ACHN (cell line): ENCODE measurements at regions not wholly inside any gene's neighbourhood (a gene's known extent, or its start where the extent isn't known, plus 50 kb on each side); places are given as distances from the start of the nearest gene placed in this dataset.
A peak's percentile ranks its signal among the peaks of the same experiment; 100 is the strongest.
"Not testable (repeated sequence)": the region's sequence is repeated elsewhere in the genome, so short reads cannot be mapped to it uniquely, and the experiment has no call there.

Experiments used
- DNase-seq: peaks from one replicate; pipeline ENCODE4 v3.0.0-alpha.2; 2015
- in situ Hi-C: cut with HindIII; loops from 2 replicates; pipeline ENCODE4 v1.10.0; 2017; ENCODE audit warnings: low sequenced_read_pairs, low pct_ligation_motif_present, low pct_unique_long_range_greater_than_20kb

GRCh38 chr2:129812654-129813053, 166.8 kb upstream of the RAB6C start:
- in situ Hi-C loops: no loop called here
- DNase-seq: no peak

- no peak for DNase-seq
- in situ Hi-C loops: no loop called here
These were observed 166.1 kb upstream of the RAB6C start for GRCh38 chr2:129813404-129813803.

DNA sequence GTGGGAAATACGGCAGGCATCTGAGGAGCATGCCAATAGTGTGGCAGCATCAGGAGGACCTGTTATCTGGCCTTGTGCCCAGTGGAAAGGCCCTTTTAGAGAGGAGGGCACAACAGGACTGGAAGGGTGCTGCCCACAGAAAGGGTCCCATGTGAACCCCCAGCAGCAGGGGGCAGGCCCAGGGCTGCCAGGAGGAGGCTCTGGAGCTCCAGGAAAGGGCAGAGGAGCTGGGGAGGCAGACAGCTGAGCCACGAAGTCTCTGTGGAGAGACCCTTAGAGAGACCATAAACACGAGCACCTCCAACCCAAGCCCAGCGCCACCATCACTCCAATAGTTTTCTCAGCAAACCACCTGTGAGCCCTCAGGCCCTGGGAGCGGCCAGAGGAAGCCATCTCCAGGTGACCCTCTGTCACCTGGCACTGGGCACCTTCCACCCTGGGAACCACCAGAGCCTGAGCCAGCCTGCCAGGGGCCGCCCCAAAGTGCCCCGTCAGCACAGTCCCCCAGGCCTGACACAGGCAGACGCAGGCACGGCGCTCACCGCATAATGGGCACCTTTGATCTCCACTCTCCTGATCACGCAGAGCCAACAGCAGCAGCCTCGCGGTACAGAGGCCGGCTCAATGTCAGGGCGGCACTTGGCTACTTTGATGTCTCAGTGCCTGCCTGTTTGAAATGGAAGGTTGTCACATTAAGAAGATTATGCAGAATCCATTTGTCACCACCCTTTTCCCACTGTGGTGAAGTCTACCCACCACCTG, 162.5 kb upstream of the RAB6C start:
- DNase-seq: no peak
- in situ Hi-C loops: no loop called here

- in situ Hi-C loops: no loop called here
These were observed 159.6 kb upstream of the RAB6C start for GRCh38 chr2:129819855-129820254.

GRCh38 chr2:129820908-129821307, 158.6 kb upstream of the RAB6C start:
- in situ Hi-C loops: no loop called here
- no peak for DNase-seq

More at GRCh38 chr2:129819855-129820254, 159.6 kb upstream of the RAB6C start:
- DNase-seq: no peak

- in situ Hi-C loops: no loop called here
These were observed 158.0 kb upstream of the RAB6C start for GRCh38 chr2:129821445-129821844.

DNA sequence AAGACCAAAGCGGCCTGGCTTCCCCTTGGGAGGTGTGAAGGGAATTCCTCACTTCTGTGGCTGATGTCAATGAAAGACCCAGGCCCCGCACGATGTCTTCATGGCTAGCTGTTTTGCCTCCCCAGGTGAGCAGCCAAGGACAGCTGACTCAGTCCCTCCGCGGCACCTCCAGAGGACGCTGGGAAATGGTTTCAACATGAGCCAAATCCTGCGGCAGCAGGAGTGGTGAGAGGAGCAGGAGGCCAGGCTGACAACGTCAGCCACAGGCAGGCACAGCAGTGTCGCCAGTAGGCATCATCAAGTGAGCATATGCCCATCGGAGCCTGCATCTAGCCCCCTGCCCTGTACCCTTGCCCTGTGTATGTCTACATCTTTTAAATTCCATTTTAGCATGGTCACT, 156.4 kb upstream of the RAB6C start:
- no peak for DNase-seq
- in situ Hi-C loops: no loop called here

More at GRCh38 chr2:129821445-129821844, 158.0 kb upstream of the RAB6C start:
- no peak for DNase-seq

DNA sequence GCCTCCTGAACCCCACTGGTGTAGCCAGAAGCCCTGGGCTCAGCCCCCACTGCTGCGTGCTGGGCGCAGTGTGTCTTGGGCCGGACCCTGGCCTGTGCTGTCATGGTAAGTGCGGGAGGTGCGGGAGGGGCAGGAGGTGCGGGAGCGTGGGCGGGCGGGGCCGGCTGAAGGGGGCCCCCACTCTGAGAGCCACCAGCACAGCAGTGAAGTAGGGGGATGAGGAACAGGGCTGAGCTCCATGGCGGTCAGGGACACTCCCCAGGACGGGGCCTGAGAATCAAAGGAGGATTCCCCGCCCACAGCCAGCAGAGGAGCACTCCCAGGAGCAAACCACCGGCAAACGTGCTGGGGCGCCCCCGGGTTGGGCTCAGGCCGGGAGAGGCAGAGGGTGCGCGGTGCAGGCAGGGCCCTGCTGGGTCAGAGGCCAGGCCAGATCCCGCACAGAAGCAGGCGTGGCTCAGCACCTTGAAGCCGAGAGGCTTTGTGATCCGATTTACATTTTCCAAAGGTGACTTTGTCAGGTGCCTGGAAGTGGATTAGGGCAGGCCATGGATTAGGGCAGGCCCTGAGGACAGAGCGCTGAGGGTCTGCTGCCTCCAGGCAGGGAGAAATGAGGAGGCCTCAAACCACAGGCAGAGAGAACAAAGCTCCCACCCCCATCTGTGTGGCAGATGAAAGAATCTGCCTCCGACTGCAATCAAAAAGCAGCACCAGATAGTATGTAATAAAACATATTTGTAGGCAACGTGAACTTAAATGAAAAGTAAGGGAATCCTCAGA, 152.0 kb upstream of the RAB6C start:
- DNase-seq: no peak
- in situ Hi-C loops: no loop called here

DNA sequence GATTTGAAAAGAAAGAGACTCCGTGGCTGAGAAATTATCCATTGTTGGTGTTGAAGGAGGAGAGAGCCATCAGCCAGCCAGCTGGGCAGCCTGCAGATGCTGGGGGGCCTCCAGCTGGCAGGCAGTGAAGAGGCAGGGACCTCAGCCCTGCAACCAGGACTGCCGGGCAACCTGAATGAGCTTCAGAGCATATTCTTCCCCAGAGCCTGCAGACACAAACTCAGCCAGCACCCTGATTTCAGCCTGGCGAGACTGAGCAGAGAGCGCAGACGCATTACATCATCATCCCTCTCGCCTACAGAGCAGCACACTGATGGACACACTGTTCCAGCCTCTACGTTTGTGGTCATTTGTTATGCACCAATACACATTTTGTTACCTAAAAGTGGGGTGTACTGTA, 150.7 kb upstream of the RAB6C start:
- DNase-seq: no peak
- in situ Hi-C loops: no loop called here

DNA sequence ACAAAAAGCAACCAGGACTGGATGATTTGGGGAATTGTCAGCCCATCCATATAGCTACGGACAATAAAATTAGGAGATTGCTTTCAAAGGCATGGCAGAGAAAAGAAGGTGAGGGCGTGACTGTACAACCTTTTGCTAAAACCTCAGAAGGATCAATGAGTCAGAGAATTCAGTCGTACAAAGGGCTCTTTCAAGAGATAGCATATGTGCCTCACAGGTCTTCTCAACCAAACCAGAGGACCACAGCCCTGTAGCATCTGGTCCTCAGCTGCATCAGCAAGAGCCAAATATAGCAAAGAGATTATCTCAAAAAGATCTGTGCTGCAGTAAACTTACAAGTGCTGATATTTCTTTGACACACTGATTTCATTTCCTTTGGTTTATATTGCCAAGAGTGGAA, 149.9 kb upstream of the RAB6C start:
- in situ Hi-C loops: no loop called here
- DNase-seq: no peak

DNA sequence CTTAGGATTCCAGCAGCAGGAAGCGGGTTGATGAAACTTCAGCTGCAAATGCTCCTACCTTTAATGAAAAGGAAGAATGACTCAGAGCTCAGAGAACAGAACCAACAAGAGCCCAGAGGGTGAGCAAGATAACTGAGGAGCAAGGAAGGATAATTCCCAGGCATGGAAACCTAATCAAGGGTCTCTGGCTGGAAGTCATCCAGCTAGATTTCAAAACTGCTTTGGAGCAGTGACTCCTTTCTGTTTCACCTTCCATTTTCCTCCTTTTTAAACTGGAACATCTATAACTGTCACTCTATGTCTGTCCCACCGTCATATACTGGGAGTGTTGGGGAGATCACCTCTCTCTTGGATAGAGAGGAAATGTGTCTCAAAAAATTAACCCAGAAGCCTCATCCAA, 148.4 kb upstream of the RAB6C start:
- DNase-seq: no peak
- in situ Hi-C loops: no loop called here

DNA sequence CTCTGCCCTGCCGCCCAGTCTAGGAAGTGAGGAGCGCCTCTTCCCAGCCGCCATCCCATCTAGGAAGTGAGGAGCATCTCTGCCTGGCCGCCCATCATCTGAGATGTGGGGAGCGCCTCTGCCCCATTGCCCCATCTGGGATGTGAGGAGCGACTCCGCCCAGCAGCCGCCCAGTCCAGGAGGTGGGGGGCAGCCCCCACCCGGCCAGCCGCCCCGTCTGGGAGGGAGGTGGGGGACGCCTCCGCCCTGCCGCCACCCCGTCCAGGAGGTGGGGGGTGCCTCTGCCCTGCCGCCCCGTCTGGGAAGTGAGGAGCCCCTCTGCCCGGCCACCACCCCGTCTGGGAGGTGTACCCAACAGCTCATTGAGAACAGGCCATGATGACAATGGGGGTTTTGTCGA, 146.0 kb upstream of the RAB6C start:
- DNase-seq, in situ Hi-C loops: not testable (repeated sequence)

DNA sequence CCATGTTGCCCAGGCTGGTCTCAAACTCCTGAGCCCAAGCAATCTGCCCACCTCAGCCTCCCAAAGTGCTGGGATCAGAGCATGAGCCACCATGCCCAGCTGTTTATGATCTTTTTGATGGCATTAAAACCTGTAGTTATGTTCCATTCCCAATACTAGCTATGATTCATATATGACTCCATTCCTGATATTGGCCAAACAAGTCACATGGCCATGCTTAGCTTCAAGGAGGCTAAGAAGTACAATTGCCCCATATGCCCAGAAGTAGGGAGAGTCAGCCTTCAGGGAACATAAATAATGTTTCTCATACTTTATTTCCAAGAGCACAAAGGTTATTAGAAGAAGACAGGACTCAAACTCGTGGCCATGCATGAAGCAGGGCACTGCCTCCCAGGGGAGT, 132.4 kb upstream of the RAB6C start:
- DNase-seq: no peak
- in situ Hi-C loops: no loop called here

- in situ Hi-C loops: no loop called here
- peak; percentile 75 for DNase-seq
These were observed 129.8 kb upstream of the RAB6C start for GRCh38 chr2:129849559-129850160.

GRCh38 chr2:129857200-129857599, 122.3 kb upstream of the RAB6C start:
- in situ Hi-C loops: no loop called here
- no peak for DNase-seq

DNA sequence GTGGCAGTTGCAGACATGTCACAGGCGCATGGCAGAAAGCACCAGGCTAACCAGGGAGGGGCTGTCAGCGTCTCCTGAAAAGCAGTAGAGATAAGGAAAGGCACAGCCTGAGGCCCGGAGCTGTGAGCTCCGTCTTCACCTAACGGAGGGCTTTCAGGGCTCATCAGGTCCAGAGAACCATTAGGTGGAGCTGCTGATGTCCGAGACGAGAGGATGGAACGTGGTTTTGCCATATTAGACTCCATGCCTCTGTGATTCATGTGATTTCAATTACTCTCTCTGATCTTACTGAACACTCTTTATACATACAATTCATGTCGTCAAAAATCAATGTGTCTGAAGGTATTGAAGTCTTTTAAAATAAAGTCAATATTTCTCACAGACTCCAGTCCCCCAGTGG, 120.3 kb upstream of the RAB6C start:
- in situ Hi-C loops: no loop called here
- DNase-seq: no peak

DNA sequence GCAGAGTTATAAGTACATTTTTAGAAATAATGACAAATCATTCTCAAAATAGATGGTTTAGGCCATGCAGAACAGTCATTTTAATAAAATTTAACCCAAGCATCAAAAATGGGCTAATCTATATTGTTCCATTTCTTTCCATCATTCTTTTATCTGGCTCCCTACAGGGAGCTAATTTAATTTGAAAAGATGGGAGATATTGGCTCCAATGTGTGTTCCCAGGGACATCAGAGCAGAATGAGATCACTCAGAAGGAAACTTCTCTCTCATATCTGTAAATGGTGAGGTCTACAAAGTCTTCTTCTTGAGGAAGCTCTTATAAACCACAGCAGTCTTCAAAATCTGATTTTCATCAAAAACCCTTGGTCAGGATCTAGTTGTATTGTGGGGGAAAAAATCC, 119.4 kb upstream of the RAB6C start:
- in situ Hi-C loops: no loop called here
- DNase-seq: no peak

DNA sequence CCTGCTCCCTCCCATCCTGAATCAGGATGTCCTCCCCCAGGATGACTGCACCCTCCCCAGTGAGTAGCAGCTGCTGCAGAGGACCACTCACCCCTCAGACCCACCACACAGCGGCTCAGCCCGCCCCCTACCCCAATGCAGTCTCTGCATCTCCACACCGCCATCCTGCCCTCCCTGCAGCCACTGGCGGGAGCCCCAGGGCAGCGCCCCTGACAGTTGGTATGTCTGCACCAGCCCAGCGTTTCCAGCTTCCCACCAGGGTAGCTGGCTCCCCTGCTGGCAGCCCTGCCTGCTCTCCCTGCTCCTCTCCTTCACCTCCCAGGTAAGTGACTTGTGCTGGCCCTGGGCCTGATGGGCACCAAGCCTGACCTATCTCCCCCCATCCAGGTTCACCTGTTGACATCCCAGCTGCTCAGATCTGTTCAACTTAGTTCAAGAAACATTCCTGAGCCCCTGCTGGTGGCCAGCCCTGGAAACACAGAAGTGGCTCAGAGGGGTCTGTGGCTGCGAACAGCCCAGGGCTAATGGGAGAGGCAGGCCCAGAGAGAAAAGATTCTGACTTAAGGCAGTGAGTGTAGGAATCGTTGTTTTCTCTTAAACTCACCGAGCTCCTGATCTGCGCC, 117.7 kb upstream of the RAB6C start:
- DNase-seq: no peak
- in situ Hi-C loops: no loop called here

GRCh38 chr2:129862668-129863067, 116.8 kb upstream of the RAB6C start:
- in situ Hi-C loops: no loop called here
- DNase-seq: no peak
